Suppressor macrophage (primary cell): ENCODE measurements at regions not wholly inside any gene's neighbourhood (a gene's known extent, or its start where the extent isn't known, plus 50 kb on each side); places are given as distances from the start of the nearest gene placed in this dataset.

Source experiments
- DNase-seq, 4 experiments: peaks; one replicate each; pipeline ENCODE4 v3.0.0-alpha.2; 2020 to 2022

DNA sequence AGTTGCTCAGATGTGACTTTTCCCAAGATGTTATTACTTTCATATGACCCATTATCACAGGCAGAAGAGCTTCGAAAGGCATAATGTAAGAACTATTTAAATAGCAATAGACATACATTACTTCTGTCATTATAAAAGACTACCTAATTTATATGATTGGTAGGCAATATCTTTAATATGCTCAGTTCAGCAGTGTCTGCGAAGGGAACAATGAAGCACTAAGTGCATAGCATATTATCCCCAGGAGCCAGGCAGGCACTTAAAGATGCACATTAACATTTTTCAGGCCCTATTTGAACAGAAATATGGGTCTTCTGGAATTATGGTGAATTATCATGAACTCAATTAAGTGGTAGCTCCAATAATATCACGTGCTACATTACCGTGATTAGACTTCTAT lies 217.8 kb downstream of the EPM2A start:
- DNase-seq: no peak

DNA sequence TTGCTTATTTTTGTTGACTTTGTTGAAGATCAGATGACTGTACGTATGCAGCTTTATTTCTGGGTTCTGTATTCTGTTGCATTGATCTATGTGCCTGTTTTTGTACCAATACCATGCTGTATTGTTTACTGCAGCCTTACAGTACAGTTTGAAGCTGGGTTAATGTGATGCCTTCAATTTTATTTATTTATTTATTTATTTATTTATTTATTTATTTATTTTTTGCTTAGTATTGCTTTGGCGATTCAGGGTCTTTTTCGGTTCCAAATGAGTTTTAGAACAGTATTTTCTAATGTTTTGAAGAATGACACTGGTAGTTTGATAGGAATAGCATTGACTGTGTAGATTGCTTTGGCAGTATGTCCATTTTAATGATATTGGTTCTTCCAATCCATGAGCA lies 210.3 kb downstream of the EPM2A start:
- no peak for DNase-seq

- DNase-seq: no peak
These were observed 205.7 kb downstream of the EPM2A start for GRCh38 chr6:145529582-145529981.

- DNase-seq: no peak
These were observed 204.9 kb downstream of the EPM2A start for GRCh38 chr6:145530454-145530853.

GRCh38 chr6:145531032-145531431 lies 204.3 kb downstream of the EPM2A start:
- DNase-seq: no peak

DNA sequence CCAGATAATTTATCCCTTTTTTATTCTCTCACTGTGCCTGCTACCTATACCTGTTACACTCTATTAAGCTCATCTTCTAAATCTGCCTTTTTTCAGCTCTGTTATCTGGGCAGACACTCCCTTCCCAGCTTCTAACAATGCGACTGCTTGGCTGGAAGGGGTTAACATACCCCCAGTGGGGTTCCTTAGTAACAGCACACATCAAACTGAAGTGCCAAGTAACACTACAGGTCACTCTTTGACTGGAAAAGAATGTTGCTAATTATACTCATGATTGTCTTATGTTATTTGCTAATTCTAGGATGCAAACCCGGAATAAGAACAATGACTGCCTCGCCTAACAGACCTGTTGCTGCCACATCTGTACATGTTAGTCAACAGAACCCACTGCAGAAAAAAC lies 203.5 kb downstream of the EPM2A start:
- DNase-seq: no peak

- no peak for DNase-seq
These were observed 203.0 kb downstream of the EPM2A start for GRCh38 chr6:145532361-145532760.

- no peak for DNase-seq
These were observed 200.3 kb downstream of the EPM2A start for GRCh38 chr6:145534989-145535388.

DNA sequence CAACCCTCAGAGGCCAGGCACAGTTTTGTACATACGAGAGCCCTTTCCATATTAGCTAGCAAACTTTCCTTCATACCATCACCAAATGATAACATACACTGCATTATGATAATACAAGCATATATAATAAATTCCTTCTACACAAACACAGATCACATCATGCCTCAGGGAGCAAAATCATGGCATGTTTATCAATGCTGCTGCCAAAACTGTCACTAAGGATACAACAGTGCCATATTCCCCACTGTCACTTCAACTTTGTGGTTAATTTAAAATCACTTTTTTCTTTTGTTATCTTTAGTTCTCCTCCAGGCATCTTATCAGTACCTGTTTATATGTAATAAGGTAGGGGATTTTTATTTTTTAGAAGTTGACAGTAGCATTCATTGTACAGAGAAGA lies 196.3 kb downstream of the EPM2A start:
- DNase-seq: no peak

GRCh38 chr6:145539831-145540230 lies 195.5 kb downstream of the EPM2A start:
- no peak for DNase-seq

- DNase-seq: no peak
These were observed 194.6 kb downstream of the EPM2A start for GRCh38 chr6:145540741-145541140.

GRCh38 chr6:145544041-145544440 lies 191.3 kb downstream of the EPM2A start:
- no peak for DNase-seq

- DNase-seq: no peak
These were observed 190.8 kb downstream of the EPM2A start for GRCh38 chr6:145544514-145544913.

- no peak for DNase-seq
These were observed 189.1 kb downstream of the EPM2A start for GRCh38 chr6:145546265-145546664.

DNA sequence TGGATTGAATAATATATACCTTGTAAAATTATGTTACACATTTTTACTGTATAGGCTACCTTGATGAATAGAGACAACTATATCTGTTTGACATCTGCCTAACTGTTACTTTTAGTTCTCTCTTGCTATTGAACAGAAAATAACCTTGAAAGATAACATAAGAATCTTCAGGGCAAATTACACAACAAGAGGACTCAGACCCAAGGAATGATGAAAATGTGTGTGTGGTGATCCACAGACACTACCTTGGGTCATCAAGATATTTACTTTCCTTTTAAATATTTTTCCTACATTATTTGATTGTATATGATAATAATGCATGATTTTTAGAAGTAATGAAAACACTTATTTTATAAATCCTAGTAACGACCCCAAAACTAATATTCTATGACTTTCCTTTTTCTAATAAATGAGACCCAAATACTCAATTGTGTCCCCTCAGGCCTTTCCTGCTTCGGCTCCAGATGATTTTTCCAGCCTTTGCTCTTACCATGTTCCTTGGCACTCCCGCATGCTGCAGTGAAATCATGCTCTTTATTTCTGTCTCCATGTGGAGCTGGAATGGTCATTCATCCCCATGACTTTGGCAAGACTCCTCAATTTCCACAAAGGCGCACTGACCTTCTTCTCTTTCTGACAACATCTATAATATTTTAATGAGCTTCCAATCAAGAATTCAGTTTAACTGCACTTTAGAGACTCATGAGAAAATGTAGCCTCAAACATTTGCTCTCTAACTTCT lies 187.6 kb downstream of the EPM2A start:
- no peak for DNase-seq

- no peak for DNase-seq
These were observed 186.2 kb downstream of the EPM2A start for GRCh38 chr6:145548933-145549648.

GRCh38 chr6:145551164-145551563 lies 184.2 kb downstream of the EPM2A start:
- DNase-seq: no peak

GRCh38 chr6:145555084-145555483 lies 180.2 kb downstream of the EPM2A start:
- DNase-seq: no peak

GRCh38 chr6:145557474-145557873 lies 177.8 kb downstream of the EPM2A start:
- no peak for DNase-seq

DNA sequence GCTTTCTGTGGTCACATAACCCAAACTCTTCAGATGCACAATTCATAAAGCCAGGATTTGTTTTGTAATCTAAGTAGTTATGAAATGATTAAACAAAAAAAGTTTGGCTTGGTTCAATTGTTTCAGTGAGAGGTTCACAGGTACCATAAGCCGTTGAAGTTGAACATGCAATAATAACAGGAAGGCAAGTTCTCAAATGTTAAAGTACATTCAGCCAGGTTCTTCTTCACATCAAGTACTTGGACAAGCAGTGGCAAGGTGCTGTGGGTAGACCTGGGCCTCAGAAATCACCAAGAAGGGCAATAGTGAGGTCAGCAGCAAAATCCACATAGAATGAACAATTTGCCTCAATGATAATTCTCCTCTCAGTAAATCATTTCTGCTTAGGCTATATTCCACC lies 175.5 kb downstream of the EPM2A start:
- DNase-seq: no peak

DNA sequence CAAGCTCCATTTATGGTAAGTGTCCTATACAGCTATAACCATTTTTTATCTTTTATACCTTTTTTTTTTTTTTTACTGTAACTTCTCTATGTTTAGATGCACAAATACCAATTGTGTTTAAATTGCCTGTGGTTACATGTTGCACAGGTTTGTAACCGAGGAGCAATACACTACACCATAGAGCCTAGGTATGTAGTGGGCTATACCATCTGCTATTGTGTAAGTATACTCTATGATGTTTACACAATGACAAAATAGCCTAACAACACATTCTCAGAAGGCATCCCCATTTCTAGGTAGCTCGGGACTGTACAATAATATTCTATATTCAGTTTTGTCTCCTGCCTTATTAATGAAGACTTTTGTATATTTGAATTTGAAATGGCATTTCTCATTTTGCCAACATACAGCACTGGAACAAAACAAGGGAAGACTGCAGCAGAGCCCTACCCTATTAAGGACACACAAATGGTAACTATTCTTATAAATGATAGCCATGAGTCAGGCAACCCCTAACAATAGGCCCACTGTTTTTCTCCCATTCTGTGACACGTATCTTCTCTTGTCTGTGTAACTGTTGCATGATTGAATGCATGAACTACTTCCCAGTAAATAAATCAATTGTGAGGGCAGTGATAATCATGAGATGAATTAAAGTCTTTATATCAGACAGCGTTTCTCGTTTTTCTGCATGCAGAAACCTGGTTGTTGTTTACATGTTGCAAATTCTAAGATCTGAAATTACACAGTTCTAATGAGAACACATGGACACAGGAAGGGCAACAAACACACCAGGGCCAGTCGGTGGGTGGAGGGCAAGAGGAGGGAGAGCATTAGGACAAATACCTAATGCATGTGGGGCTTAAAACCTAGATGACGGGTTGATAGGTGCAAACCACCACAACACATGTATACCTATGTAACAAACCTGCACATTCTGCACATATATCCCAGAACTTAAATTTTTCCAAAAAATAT lies 173.9 kb downstream of the EPM2A start:
- no peak for DNase-seq

- no peak for DNase-seq
These were observed 172.3 kb downstream of the EPM2A start for GRCh38 chr6:145562771-145563615.
